ENCODE measurements at regions not wholly inside any gene's neighbourhood (a gene's known extent, or its start where the extent isn't known, plus 50 kb on each side); places are given as distances from the start of the nearest gene placed in this dataset.

DNA sequence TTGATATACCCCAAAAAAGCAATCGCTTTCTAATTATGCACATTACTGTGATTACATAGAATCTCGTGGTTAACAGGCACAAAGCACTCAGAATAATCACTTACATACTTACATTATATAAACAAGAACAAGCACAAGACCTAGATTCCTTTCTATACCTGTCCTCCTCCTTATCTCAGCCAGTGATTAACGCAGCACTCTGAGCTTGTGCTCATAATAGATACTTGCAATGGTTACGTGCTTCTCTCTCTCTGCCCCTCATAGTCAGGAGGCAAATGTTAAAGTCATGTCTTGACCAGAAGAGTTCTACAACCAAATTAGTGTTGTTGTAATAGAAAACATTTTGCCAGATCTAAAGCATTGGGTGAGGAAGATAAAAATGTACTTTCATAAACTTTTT, 342.2 kb upstream of the PKDCC start:
- intact Hi-C loops (cut with micrococcal nuclease): no loop called here

GRCh38 chr2:41706286-41706685, 341.5 kb upstream of the PKDCC start:
- Mint-ChIP-seq H3K36me3 (ENCODE audit: low read depth) (no peaks in the 10 kb centered on the region), H3K4me3 (no peak overlapping the region), H3K27ac (no peak overlapping the region), H3K27me3 (no peaks in the 10 kb centered on the region), H3K9me3 (no peaks in the 10 kb centered on the region), H3K4me1 (ENCODE audit: low read depth) (no peaks in the 10 kb centered on the region)
- intact Hi-C loops (cut with micrococcal nuclease): no loop called here

More for the DNA sequence above, 342.2 kb upstream of the PKDCC start:
- Mint-ChIP-seq H3K4me3 (no peak overlapping the region), H3K27me3 (no peaks in the 10 kb centered on the region), H3K4me1 (ENCODE audit: low read depth) (no peaks in the 10 kb centered on the region), H3K36me3 (ENCODE audit: low read depth) (no peaks in the 10 kb centered on the region), H3K9me3 (no peaks in the 10 kb centered on the region), H3K27ac (no peak overlapping the region)

DNA sequence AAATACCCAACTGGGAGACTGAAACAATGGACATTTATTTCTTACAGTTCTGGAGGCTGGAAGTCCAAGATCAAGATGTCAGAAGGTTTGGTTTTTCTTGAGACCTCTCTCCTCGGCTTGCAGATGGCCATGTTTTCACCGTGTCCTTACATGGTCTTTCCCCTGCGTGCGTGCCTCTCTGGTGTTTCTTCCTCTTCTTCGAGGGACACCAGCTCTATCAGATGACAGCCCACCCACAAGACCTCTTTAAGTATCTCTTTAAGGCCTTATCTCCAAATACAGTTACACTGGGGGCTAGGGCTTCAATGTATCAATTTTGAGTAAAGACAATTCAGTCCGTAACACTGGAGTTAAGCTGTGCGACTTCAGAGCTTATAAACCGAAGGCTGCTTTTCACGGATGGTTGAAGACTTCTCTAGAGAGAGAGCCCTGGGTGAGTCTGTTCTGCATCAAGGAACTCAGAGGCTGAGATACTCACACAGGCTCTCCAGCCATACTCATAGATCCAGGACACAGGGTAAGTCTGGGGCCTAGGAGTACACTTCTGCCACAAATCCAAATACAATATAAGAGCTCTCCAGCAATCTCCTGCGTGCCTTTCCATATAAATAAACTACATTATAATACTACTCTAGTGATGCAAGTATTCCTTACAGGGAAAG, 339.9 kb upstream of the PKDCC start:
- no peak overlapping the region for H3K4me3 Mint-ChIP-seq
- intact Hi-C loops (cut with micrococcal nuclease): no loop called here
- no peaks in the 10 kb centered on the region for H3K4me1 Mint-ChIP-seq (ENCODE audit: low read depth)
- H3K27me3 Mint-ChIP-seq: no peaks in the 10 kb centered on the region
- H3K27ac Mint-ChIP-seq: no peak overlapping the region
- H3K36me3 Mint-ChIP-seq (ENCODE audit: low read depth): no peaks in the 10 kb centered on the region
- no peaks in the 10 kb centered on the region for H3K9me3 Mint-ChIP-seq

DNA sequence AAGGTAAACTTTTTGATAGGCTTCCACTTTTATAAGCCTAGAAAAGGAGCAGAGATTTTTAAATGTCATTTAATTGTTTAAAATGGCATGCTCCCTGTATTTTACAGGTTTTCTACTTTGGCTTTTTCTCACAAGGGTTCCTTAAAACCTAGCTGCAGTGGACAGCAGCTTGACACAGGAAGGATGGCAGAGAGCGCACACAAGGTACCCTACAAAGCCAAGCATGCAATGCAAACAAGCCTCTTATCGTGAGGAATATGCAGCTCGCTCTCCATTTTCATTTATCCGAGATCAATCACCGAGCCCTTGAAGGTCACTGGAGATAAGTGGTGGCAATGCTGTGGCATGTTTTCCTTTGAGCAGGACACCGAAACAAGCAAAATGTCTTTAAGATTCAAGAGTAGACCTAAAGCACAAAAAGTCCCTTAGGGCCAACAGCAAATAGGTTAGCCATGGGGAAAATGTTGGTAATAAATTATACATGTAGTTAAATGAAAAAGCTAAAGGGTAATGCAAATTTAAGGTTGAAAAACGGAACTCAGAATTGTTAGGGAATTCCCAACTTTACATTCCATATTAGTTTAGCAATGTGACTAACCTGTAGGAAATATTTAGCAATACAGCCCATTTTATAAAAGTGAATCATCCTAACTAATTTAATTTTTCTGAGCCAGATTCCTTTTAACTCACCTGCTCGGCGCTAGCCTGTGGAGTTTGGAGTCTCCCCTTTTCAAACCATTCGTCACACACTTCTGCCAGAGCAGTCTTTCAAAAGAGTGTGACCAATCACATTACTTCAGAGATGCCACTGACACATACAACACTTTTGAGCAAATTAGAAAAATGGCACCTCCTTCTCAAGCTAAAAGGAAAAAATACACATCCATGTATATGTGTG, 337.9 kb upstream of the PKDCC start:
- intact Hi-C loops (cut with micrococcal nuclease): no loop called here
- no peak overlapping the region for H3K27ac Mint-ChIP-seq

GRCh38 chr2:41710944-41711343, 336.9 kb upstream of the PKDCC start:
- no peaks in the 10 kb centered on the region for H3K36me3 Mint-ChIP-seq (ENCODE audit: low read depth)
- no peaks in the 10 kb centered on the region for H3K9me3 Mint-ChIP-seq
- no peak overlapping the region for H3K4me3 Mint-ChIP-seq
- intact Hi-C loops (cut with micrococcal nuclease): no loop called here
- H3K27me3 Mint-ChIP-seq: no peaks in the 10 kb centered on the region
- H3K4me1 Mint-ChIP-seq (ENCODE audit: low read depth): peaks cover 5% of the 10 kb centered on the region
- no peak overlapping the region for H3K27ac Mint-ChIP-seq

More for the DNA sequence above, 337.9 kb upstream of the PKDCC start:
- H3K27me3 Mint-ChIP-seq: no peaks in the 10 kb centered on the region
- H3K36me3 Mint-ChIP-seq (ENCODE audit: low read depth): no peaks in the 10 kb centered on the region
- H3K4me3 Mint-ChIP-seq: no peak overlapping the region
- H3K4me1 Mint-ChIP-seq (ENCODE audit: low read depth): no peaks in the 10 kb centered on the region
- H3K9me3 Mint-ChIP-seq: no peaks in the 10 kb centered on the region

- Mint-ChIP-seq H3K4me1 (ENCODE audit: low read depth) (peaks cover 5% of the 10 kb centered on the region), H3K4me3 (no peak overlapping the region), H3K9me3 (no peaks in the 10 kb centered on the region), H3K27ac (no peak overlapping the region), H3K36me3 (ENCODE audit: low read depth) (no peaks in the 10 kb centered on the region), H3K27me3 (no peaks in the 10 kb centered on the region)
- intact Hi-C loops (cut with micrococcal nuclease): no loop called here
Measured at GRCh38 chr2:41711736-41712135, 336.1 kb upstream of the PKDCC start.

DNA sequence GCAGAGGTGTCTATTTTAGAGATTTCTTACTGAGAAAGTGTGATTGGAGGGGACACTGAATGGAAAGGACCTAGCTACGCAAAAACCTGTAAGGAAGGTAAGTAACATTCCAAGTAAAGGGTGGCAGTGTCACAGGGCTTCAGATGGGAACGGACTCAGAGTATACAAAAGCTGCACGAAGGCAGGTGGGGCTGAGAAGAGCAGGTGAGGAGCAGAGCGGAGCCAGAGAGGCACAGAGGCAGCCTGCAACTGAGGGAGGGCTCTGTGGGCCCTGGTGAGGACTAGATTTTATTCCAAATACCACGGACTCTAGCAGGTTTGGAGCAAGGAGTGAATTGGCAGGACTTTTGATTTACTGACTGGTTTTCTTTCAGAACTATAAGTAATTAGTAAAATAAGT, 331.3 kb upstream of the PKDCC start:
- Mint-ChIP-seq H3K9me3 (no peaks in the 10 kb centered on the region), H3K4me1 (ENCODE audit: low read depth) (peaks cover 14% of the 10 kb centered on the region), H3K36me3 (ENCODE audit: low read depth) (no peaks in the 10 kb centered on the region), H3K27ac (no peak overlapping the region), H3K4me3 (no peak overlapping the region), H3K27me3 (no peaks in the 10 kb centered on the region)
- intact Hi-C loops (cut with micrococcal nuclease): no loop called here

GRCh38 chr2:41717839-41718238, 330.0 kb upstream of the PKDCC start:
- H3K36me3 Mint-ChIP-seq (ENCODE audit: low read depth): no peaks in the 10 kb centered on the region
- intact Hi-C loops (cut with micrococcal nuclease): no loop called here
- no peak overlapping the region for H3K27ac Mint-ChIP-seq
- no peaks in the 10 kb centered on the region for H3K9me3 Mint-ChIP-seq
- H3K4me1 Mint-ChIP-seq (ENCODE audit: low read depth): peaks cover 14% of the 10 kb centered on the region
- no peak overlapping the region for H3K4me3 Mint-ChIP-seq
- no peaks in the 10 kb centered on the region for H3K27me3 Mint-ChIP-seq

GRCh38 chr2:41718705-41719104, 329.1 kb upstream of the PKDCC start:
- Mint-ChIP-seq H3K27me3 (no peaks in the 10 kb centered on the region), H3K9me3 (no peaks in the 10 kb centered on the region), H3K4me3 (no peak overlapping the region), H3K36me3 (ENCODE audit: low read depth) (no peaks in the 10 kb centered on the region), H3K27ac (no peak overlapping the region), H3K4me1 (ENCODE audit: low read depth) (peaks cover 14% of the 10 kb centered on the region)
- intact Hi-C loops (cut with micrococcal nuclease): no loop called here

- peaks cover 14% of the 10 kb centered on the region for H3K4me1 Mint-ChIP-seq (ENCODE audit: low read depth)
- H3K9me3 Mint-ChIP-seq: no peaks in the 10 kb centered on the region
- H3K36me3 Mint-ChIP-seq (ENCODE audit: low read depth): no peaks in the 10 kb centered on the region
- no peak overlapping the region for H3K27ac Mint-ChIP-seq
- no peaks in the 10 kb centered on the region for H3K27me3 Mint-ChIP-seq
- intact Hi-C loops (cut with micrococcal nuclease): loop anchor here (10.0 kb wide), 1 partner anchor 645 kb away; the partner anchor contains the start of gene COX7A2L
- H3K4me3 Mint-ChIP-seq: no peak overlapping the region
Measured at GRCh38 chr2:41719756-41720155, 328.1 kb upstream of the PKDCC start.

GRCh38 chr2:41720331-41721251, 327.2 kb upstream of the PKDCC start:
- intact Hi-C loops (cut with micrococcal nuclease): loop anchor here (10.0 kb wide), 1 partner anchor 644 kb away; the partner anchor contains the start of gene COX7A2L
- no peak overlapping the region for H3K27ac Mint-ChIP-seq
- H3K4me3 Mint-ChIP-seq: no peak overlapping the region
- peaks cover 13% of the 10 kb centered on the region for H3K4me1 Mint-ChIP-seq (ENCODE audit: low read depth)
- no peaks in the 10 kb centered on the region for H3K9me3 Mint-ChIP-seq
- no peaks in the 10 kb centered on the region for H3K36me3 Mint-ChIP-seq (ENCODE audit: low read depth)
- H3K27me3 Mint-ChIP-seq: no peaks in the 10 kb centered on the region

GRCh38 chr2:41722668-41723369, 325.0 kb upstream of the PKDCC start:
- intact Hi-C loops (cut with micrococcal nuclease): loop anchor here (10.0 kb wide), 1 partner anchor 642 kb away; the partner anchor contains the start of gene COX7A2L
- Mint-ChIP-seq H3K9me3 (no peaks in the 10 kb centered on the region), H3K27me3 (no peaks in the 10 kb centered on the region), H3K4me3 (no peak overlapping the region), H3K4me1 (ENCODE audit: low read depth) (peaks cover 14% of the 10 kb centered on the region), H3K36me3 (ENCODE audit: low read depth) (no peaks in the 10 kb centered on the region), H3K27ac (no peak overlapping the region)

GRCh38 chr2:41723526-41723925, 324.3 kb upstream of the PKDCC start:
- Mint-ChIP-seq H3K4me1 (ENCODE audit: low read depth) (peaks cover 14% of the 10 kb centered on the region), H3K4me3 (no peak overlapping the region), H3K27ac (no peak overlapping the region), H3K36me3 (ENCODE audit: low read depth) (no peaks in the 10 kb centered on the region), H3K9me3 (no peaks in the 10 kb centered on the region), H3K27me3 (no peaks in the 10 kb centered on the region)
- intact Hi-C loops (cut with micrococcal nuclease): loop anchor here (10.0 kb wide), 1 partner anchor 641 kb away; the partner anchor contains the start of gene COX7A2L
